Activated naive CD4-positive, alpha-beta T cell treated with anti-CD3 and anti-CD28 coated beads, Interleukin-2, amount 50 U/mL, for 72 hours (primary cell): ENCODE measurements at regions not wholly inside any gene's neighbourhood (a gene's known extent, or its start where the extent isn't known, plus 50 kb on each side); places are given as distances from the start of the nearest gene placed in this dataset.
A peak's percentile ranks its signal among the peaks of the same experiment; 100 is the strongest.

Experiments used
- ATAC-seq, 2 donors: fragments of 150-1000 bp; cut with Tn5 transposase; 2 replicates each; pipeline ENCODE4 v1.10.0; 2021; ENCODE audit warnings: mild to moderate bottlenecking in 2 of 2, moderate library complexity in 2 of 2
- DNase-seq, 2 donors: peaks; one replicate each; pipeline ENCODE4 v3.0.0; 2021 to 2022; ENCODE audit warnings: low spot score in 2 of 2
- H3K27ac Mint-ChIP-seq, 2 donors: one replicate each; pipeline ENCODE4 v1.8.0; 2022; ENCODE audit warnings: mild to moderate bottlenecking in 2 of 2, mixed read lengths in 2 of 2
- H3K36me3 Mint-ChIP-seq, 2 donors: one replicate each; pipeline ENCODE4 v1.8.0; 2022; ENCODE audit warnings: mixed read lengths in 2 of 2
- H3K9me3 Mint-ChIP-seq, 2 donors: one replicate each; pipeline ENCODE4 v1.8.0; 2022; ENCODE audit warnings: mixed read lengths in 2 of 2

- no peak for ATAC-seq
- no peaks in the 10 kb centered on the region for H3K36me3 Mint-ChIP-seq
- DNase-seq = no peak
- no peak overlapping the region for H3K27ac Mint-ChIP-seq
- H3K9me3 Mint-ChIP-seq = no peaks in the 10 kb centered on the region
These were observed 192.8 kb upstream of the RGS6 start for GRCh38 chr14:71739273-71739990.

DNA sequence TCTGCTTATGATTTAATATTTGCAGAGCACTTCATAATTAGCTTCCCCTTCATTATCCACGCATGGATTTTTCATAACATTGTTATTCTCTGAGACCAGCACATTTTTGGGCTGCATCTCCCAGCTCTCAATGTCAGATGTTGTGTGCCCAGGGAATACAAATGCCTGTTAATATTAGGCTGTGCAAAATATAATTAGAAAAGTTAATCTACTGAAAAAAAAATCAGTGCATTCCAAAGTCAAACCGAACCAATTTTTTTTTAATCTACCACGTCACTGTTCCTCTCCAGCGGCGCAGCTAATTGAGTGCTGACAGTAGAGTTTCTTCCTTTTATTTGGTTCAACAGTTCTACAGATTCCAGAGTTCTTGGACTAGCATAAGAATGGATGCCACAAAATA is 191.0 kb upstream of the RGS6 start:
- Mint-ChIP-seq H3K36me3 (no peaks in the 10 kb centered on the region), H3K9me3 (no peaks in the 10 kb centered on the region), H3K27ac (no peak overlapping the region)
- no peak for DNase-seq
- ATAC-seq = no peak

DNA sequence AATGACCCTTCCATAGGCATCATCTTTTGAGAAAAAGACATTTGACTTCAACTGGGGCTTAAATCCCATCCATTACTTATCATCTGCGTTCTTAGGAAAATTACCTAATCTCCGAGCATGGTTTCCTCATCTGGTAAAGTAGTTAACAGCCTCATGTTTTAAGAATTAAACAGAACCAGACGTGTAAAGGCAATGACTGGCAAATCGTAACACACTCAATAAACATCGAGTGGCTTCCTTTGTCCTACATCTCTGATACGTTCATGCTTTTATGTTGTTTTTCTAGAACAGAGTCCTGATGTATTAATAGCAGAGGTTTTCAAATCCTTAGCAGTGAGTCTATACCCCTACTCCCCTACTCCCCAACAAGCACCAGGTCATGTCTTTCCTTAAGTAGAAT is 189.7 kb upstream of the RGS6 start:
- ATAC-seq = no peak
- no peaks in the 10 kb centered on the region for H3K36me3 Mint-ChIP-seq
- H3K27ac Mint-ChIP-seq = no peak overlapping the region
- H3K9me3 Mint-ChIP-seq = no peaks in the 10 kb centered on the region
- no peak for DNase-seq

- Mint-ChIP-seq H3K36me3 (peaks cover 5 to 18% of the 10 kb centered on the region in 2 donors), H3K27ac (no peak overlapping the region), H3K9me3 (peaks cover 4 to 16% of the 10 kb centered on the region in 2 donors)
- DNase-seq (no peak), ATAC-seq (no peak)
These were observed 187.2 kb upstream of the RGS6 start for GRCh38 chr14:71745072-71745471.

DNA sequence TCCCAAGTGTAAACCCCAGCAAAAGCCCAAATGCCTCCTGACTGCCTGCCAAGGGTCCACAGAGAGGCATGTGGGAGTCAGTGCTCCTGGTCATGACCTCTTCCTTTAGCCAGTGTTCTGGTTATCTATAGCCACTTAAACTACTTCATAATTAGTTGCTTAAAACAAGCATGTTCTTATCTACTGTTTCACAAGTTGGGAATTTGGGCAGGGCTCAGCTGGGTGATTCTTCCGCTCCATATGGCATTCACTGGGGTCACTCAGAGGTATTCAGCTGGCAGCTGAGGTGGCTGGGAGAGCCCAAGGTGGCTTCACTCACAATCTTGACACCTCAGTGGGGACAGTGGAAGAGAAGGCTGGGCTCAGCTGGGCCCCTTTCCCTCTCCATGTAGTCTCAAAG is 184.0 kb upstream of the RGS6 start:
- H3K9me3 Mint-ChIP-seq = peaks cover 4 to 16% of the 10 kb centered on the region in 2 donors
- no peak overlapping the region for H3K27ac Mint-ChIP-seq
- H3K36me3 Mint-ChIP-seq = peaks cover 5 to 18% of the 10 kb centered on the region in 2 donors
- DNase-seq (no peak), ATAC-seq (no peak)

DNA sequence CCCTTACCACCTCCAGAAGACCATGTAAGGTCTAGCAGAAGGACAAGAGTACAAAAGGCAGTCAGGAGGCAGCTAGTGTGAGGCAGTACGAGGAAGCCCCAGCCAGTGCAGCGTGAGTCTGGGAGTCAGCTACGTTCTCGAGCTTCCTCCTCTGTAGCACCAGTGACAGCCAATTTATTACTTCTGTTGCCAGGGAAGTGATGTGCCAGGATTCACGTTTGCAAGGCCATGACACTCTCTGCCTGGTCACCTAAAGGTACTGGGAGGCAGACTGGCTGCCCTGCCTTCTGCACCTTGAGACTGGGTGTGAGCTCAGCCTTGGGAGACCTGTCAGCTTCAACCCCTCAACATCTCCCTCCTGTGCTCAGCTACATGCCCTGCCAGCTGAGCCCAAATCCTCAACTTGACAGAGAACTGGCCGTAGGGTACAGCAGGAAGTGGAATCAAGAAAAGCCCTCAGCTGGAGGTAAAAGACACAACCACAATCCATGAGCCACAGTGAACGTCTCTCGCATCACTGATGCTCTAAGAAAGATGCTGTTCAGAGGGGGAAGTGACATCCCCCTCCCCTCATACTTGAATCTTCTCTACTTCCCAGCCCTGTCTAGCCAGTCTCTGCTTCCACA is 182.5 kb upstream of the RGS6 start:
- H3K27ac Mint-ChIP-seq = no peak overlapping the region
- peaks cover 4 to 16% of the 10 kb centered on the region in 2 donors for H3K9me3 Mint-ChIP-seq
- H3K36me3 Mint-ChIP-seq = peaks cover 5 to 18% of the 10 kb centered on the region in 2 donors
- no peak for ATAC-seq
- no peak for DNase-seq

- DNase-seq (no peak), ATAC-seq (peak; percentile 54 to 75)
- Mint-ChIP-seq H3K9me3 (peaks cover 4 to 16% of the 10 kb centered on the region in 2 donors), H3K27ac (no peak overlapping the region), H3K36me3 (peaks cover 5 to 18% of the 10 kb centered on the region in 2 donors)
These were observed 181.0 kb upstream of the RGS6 start for GRCh38 chr14:71751264-71751663.

DNA sequence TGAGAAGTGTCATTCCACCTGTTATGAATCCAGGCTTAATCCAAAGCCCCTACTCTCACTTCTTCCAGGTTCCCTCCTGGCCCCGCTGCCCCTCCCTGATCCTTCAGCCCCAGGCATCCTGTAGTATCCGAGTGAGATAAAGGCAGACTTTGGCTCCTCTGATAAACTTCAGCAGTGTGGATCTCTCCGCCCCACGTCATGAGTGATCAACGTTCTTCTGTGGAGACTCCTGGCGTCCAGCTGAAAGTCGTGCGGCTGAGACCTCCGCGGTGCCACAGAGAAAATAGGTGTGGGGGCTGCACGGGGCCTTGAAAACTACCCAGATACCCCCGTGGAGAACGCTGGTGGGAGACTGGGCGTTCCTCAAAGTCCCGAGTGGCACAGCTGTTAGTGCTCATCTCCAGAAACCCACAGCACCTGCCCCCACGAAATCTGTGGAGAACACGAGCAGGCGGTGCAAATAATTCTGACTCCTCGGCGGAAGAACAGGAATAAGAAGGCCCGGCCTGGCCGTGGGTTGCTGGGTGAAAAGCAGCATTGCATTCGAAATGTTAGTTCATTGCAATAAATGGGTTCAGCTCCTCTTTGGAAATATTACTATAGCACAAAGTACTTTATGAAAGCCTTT is 180.0 kb upstream of the RGS6 start:
- Mint-ChIP-seq H3K36me3 (peaks cover 5 to 18% of the 10 kb centered on the region in 2 donors), H3K9me3 (peaks cover 4 to 16% of the 10 kb centered on the region in 2 donors), H3K27ac (no peak overlapping the region)
- ATAC-seq (no peak), DNase-seq (no peak)

- ATAC-seq = peak; percentile 50 to 78
- Mint-ChIP-seq H3K36me3 (peaks cover 5 to 12% of the 10 kb centered on the region in 2 donors), H3K27ac (no peak overlapping the region), H3K9me3 (peaks cover 4 to 9% of the 10 kb centered on the region in 2 donors)
- DNase-seq = peak; percentile 58 to 65
These were observed 179.0 kb upstream of the RGS6 start for GRCh38 chr14:71753126-71753830.

- H3K36me3 Mint-ChIP-seq = peaks cover 4 to 5% of the 10 kb centered on the region in 2 donors
- H3K9me3 Mint-ChIP-seq = peaks cover 2 to 4% of the 10 kb centered on the region in 2 donors
- no peak overlapping the region for H3K27ac Mint-ChIP-seq
- ATAC-seq (no peak), DNase-seq (no peak)
These were observed 178.3 kb upstream of the RGS6 start for GRCh38 chr14:71753976-71754375.

DNA sequence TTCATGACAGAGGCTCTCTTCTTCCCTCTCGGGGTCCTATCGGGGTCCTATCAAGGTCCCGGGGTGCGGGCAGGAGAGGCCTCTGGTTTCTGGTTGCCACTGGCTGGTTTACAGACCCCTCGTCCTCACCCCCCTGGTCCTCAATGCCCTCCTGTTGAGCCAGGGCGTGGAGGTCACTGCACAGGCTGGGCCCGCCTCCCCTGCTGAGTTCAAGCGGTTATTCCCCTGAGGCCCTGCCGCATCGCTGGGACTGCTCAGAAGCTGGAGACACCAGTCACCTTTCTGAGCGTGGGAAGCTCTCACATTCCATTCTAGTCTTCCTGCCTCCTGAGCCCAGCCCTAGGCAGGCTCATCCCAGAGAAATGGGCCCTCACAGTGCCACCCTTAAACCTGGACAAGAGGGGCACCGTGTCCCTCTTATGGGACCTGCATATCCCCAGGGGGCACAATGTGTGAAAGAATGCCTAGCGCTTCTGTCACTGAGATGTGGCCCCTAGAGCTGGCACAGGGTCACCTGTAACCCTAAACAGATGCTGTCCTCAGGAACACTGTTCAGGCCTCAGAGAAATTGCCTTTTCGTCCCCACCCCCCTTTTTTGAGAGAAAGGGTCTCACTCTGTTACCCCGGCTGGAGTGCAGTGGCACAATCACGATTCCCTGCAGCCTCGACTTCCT is 177.7 kb upstream of the RGS6 start:
- no peaks in the 10 kb centered on the region for H3K36me3 Mint-ChIP-seq
- no peak overlapping the region for H3K27ac Mint-ChIP-seq
- ATAC-seq (no peak), DNase-seq (no peak)
- no peaks in the 10 kb centered on the region for H3K9me3 Mint-ChIP-seq

DNA sequence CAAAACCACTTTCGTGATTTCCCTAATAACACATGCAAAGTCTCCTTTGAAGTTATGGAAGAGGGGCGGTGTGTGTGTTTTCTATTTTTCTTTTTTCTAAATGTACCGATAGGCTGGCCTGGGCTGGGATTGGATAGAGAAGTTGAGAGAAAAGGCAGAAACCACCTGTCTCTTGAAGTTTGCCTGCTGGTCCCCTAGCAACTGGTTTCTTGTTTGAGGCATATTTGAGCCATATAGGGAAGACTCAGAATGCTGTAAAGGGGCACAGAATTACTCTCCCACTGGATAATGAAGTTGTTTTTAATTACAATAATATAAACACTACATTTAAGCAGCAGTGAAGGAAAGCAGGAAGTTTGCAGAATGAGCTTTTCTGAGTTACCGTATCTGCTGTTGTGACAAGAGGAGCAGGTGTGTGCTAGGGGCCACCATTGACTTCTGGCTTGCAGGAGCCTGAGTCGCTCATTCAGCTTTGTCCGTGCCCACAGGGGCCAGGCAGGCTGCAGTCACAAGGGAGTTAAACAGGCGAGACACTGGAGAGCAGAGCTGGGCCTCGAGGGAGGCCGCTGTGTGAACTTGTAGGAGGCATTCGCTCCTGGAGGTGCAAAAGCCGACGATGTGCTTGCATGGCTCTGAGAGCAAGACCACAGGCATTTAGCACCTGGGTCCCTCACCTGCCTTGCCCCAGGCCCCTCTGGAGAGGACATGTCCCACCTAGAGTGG is 173.8 kb upstream of the RGS6 start:
- no peaks in the 10 kb centered on the region for H3K36me3 Mint-ChIP-seq
- no peak overlapping the region for H3K27ac Mint-ChIP-seq
- ATAC-seq = peak in 1 of 2 donors; percentile 30

DNA sequence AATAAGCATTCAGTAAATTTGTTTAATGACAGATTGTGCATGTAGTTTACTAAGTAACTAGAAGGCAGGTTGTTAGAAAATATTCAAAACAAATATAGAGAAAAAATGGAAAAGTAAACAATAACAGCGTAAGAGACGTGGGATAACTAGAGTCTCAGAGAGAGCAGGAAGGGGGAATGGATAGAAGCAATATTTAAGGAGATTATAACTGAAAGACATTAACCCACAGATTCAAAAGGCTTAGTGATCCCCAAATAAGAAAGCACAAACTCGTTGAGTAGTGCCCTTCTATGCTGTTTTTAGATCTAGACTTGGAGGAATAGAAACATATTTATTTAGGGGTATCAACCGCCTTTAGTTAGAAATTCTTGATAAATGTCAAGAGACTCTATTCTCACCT is 169.7 kb upstream of the RGS6 start:
- no peak for ATAC-seq
- DNase-seq = no peak
- H3K36me3 Mint-ChIP-seq = no peaks in the 10 kb centered on the region

More for the DNA sequence above, 173.8 kb upstream of the RGS6 start:
- no peak for DNase-seq
- no peaks in the 10 kb centered on the region for H3K9me3 Mint-ChIP-seq

GRCh38 chr14:71764701-71765382 is 167.4 kb upstream of the RGS6 start:
- ATAC-seq (no peak), DNase-seq (no peak)

More for the DNA sequence above, 169.7 kb upstream of the RGS6 start:
- no peak overlapping the region for H3K27ac Mint-ChIP-seq
- no peaks in the 10 kb centered on the region for H3K9me3 Mint-ChIP-seq

DNA sequence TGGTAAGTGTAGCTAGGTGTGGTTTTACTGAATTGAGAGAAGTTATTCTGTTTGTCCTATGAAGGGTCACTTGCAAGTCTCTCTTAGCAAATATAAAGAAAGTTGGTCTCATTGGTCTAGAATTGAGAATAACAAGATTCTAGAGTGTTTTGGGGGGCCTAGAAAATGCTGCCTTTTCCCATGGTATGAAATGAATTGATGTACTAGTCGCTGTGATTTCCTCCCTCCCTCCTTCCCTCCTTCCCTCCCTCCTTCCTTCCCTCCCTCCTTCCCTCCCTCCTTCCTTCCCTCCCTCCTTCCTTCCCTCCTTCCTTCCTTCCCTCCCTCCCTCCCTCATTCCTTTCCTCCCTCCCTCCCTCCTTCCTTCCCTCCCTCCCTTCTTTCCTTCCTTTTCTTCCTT is 166.7 kb upstream of the RGS6 start:
- Mint-ChIP-seq H3K27ac (no peak overlapping the region), H3K36me3 (no peaks in the 10 kb centered on the region), H3K9me3 (no peaks in the 10 kb centered on the region)
- DNase-seq (no peak), ATAC-seq (no peak)

More at GRCh38 chr14:71764701-71765382, 167.4 kb upstream of the RGS6 start:
- no peaks in the 10 kb centered on the region for H3K36me3 Mint-ChIP-seq
- H3K9me3 Mint-ChIP-seq = no peaks in the 10 kb centered on the region
- no peak overlapping the region for H3K27ac Mint-ChIP-seq
